ENCODE measurements at regions not wholly inside any gene's neighbourhood (a gene's known extent, or its start where the extent isn't known, plus 50 kb on each side); places are given as distances from the start of the nearest gene placed in this dataset.

DNA sequence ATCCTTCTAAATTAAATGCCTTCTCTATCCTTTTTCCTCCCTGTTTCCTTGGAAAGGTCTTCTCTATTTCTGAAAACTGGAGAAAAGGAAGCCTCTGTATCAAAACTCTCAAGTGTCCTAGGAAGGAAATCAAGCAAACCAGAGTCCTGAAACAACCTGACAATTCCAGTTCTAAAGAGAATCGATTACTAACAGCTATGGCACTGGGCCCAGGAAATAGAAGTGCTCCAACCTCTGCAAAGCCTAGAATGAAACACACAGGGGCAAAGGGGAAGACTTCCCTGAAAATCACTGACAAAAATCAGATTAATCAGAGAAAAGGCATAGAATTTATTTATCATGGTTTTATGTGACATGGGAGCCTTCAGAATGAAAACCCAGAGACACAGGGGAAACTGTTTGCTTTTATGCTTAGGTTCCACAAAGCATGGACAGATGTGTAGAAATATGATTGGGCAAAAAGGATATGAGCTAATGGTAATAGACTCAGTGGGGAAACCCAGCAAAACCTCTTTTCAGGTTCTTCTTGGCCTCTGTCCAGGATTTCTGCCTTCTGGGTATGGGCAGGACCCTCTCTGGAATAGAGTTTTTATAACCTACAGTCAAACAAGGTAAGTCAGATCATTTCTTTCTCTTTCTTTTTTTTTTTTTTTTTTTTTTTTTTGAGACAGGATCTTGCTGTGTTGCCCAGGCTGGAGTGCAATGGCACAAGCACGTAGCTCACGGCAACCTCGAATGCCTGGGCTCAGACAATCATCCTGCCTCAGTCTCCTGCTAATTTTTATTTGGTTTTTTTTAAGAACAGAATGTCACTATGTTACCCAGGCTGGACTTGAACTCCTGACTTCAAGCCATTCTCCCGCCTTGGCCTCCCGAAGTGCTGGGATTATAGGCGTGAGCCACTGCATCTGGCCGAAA, 91.7 kb downstream of the CD24 start:
- FAIRE-seq (no peak), ATAC-seq (no peak; the same call in 2 of the 3 replicates), DNase-seq (ENCODE audit: low read depth, low spot score) (no peak)
- no peak overlapping the region for H3K27ac ChIP-seq (ENCODE audit: control insufficient read depth, insufficient read depth)
- H2AFZ ChIP-seq (ENCODE audit: control insufficient read depth, low read depth, low read length) = no peak overlapping the region
- ChIA-PET SMC1A (ENCODE audit: uncharacterized antibody, unreplicated experiment) (interaction anchor here (0.5 to 0.8 kb wide), 2 partner anchors 26 to 257 kb away, joined by 3 read pairs; no protein-coding TSS in a partner anchor), POLR2A (interaction anchor here (0.5 to 0.7 kb wide), 2 partner anchors 14 to 89 kb away, joined by 3 to 5 read pairs; no protein-coding TSS in a partner anchor), CTCF (interaction anchor here (1.5 kb wide), 1 partner anchor 275 kb away, joined by 4 read pairs; no protein-coding TSS in a partner anchor), RAD21 (ENCODE audit: unreplicated experiment) (no interaction called here)
- H3K9me3 ChIP-seq (replicated peaks; ENCODE audit: control insufficient read depth, insufficient read depth, low read length) = no peaks in the 10 kb centered on the region
- no peaks in the 10 kb centered on the region for H3K36me3 ChIP-seq (ENCODE audit: control insufficient read depth in 2 of 2, insufficient read depth in 2 of 2, low read length in 1 of 2)
- H4K20me1 ChIP-seq (ENCODE audit: control insufficient read depth, insufficient read depth) = no peaks in the 10 kb centered on the region
- intact Hi-C loops (cut with micrococcal nuclease; ENCODE audit: unreplicated experiment) = no loop called here
- H3K27me3 ChIP-seq (replicated peaks in 1 of 2; ENCODE audit: control insufficient read depth in 2 of 2, insufficient read depth in 2 of 2, low read length in 1 of 2) = no peaks in the 10 kb centered on the region
- no peak overlapping the region for H3K4me2 ChIP-seq (ENCODE audit: control insufficient read depth, insufficient read depth)
- H3K4me1 ChIP-seq (ENCODE audit: control insufficient read depth, insufficient read depth, low read length) = no peaks in the 10 kb centered on the region
- TF ChIP-seq MEF2A (IDR thresholded peaks at IDR 0.05; ENCODE audit: insufficient read depth, low read depth, low read length) = no peak
- TF ChIP-seq, protein P1, sequence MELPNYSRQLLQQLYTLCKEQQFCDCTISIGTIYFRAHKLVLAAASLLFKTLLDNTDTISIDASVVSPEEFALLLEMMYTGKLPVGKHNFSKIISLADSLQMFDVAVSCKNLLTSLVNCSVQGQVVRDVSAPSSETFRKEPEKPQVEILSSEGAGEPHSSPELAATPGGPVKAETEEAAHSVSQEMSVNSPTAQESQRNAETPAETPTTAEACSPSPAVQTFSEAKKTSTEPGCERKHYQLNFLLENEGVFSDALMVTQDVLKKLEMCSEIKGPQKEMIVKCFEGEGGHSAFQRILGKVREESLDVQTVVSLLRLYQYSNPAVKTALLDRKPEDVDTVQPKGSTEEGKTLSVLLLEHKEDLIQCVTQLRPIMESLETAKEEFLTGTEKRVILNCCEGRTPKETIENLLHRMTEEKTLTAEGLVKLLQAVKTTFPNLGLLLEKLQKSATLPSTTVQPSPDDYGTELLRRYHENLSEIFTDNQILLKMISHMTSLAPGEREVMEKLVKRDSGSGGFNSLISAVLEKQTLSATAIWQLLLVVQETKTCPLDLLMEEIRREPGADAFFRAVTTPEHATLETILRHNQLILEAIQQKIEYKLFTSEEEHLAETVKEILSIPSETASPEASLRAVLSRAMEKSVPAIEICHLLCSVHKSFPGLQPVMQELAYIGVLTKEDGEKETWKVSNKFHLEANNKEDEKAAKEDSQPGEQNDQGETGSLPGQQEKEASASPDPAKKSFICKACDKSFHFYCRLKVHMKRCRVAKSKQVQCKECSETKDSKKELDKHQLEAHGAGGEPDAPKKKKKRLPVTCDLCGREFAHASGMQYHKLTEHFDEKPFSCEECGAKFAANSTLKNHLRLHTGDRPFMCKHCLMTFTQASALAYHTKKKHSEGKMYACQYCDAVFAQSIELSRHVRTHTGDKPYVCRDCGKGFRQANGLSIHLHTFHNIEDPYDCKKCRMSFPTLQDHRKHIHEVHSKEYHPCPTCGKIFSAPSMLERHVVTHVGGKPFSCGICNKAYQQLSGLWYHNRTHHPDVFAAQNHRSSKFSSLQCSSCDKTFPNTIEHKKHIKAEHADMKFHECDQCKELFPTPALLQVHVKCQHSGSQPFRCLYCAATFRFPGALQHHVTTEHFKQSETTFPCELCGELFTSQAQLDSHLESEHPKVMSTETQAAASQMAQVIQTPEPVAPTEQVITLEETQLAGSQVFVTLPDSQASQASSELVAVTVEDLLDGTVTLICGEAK (IDR thresholded peaks at IDR 0.05; ENCODE audit: borderline replicate concordance) = no peak
- TF ChIP-seq PAX5 (IDR thresholded peaks at IDR 0.05; ENCODE audit: borderline replicate concordance, low read depth, low read length) = no peak
- no peak for TF ChIP-seq POLR2AphosphoS5 (IDR thresholded peaks at IDR 0.05; ENCODE audit: low read length)
- TF ChIP-seq DPF2 (IDR thresholded peaks at IDR 0.05) = no peak
- no TSS peak for BruUV-seq (replicated peaks)
- H3K79me2 ChIP-seq (ENCODE audit: control insufficient read depth, insufficient read depth, low read length) = no peaks in the 10 kb centered on the region
- WGBS (ENCODE audit: insufficient coverage, insufficient replicate concordance, low lambda C conversion rate, missing lambda C conversion rate) = 53% methylated on average over 8 of the region's 8 CpGs
- in situ Hi-C loops (cut with MboI) = no loop called here
- no peak overlapping the region for H3K9ac ChIP-seq (ENCODE audit: control insufficient read depth, insufficient read depth, low read length)
- no peak overlapping the region for H3K4me3 ChIP-seq
